RWPE2 (cell line): ENCODE measurements at regions not wholly inside any gene's neighbourhood (a gene's known extent, or its start where the extent isn't known, plus 50 kb on each side); places are given as distances from the start of the nearest gene placed in this dataset.
A peak's percentile ranks its signal among the peaks of the same experiment; 100 is the strongest.

Source experiments
- ATAC-seq: fragments of 200-7000 bp; cut with Tn5 transposase; 3 replicates; pipeline ENCODE4 v1.9.1; 2021; ENCODE audit warnings: low read depth
- DNase-seq: peaks from one replicate; pipeline ENCODE4 v3.0.0-alpha.2; 2020; ENCODE audit warnings: low spot score
- H3K27ac ChIP-seq: fragments of 450-650 bp; 2 replicates; pipeline ENCODE4 v1.5.1; 2017; ENCODE audit warnings: mild to moderate bottlenecking; ENCODE audit not compliant: poor library complexity, severe bottlenecking
- H3K27me3 ChIP-seq: fragments of 250-450 bp; sonication (Bioruptor Pico); 2 replicates; pipeline ENCODE4 v1.5.1; 2021; ENCODE audit warnings: mild to moderate bottlenecking, moderate library complexity; ENCODE audit not compliant: insufficient read depth, poor library complexity, severe bottlenecking
- H3K36me3 ChIP-seq: fragments of 250-450 bp; sonication (Bioruptor Pico); 2 replicates; pipeline ENCODE4 v1.5.1; 2020; ENCODE audit warnings: low read depth, mild to moderate bottlenecking, moderate library complexity
- H3K4me1 ChIP-seq: fragments of 250-450 bp; sonication (Bioruptor Pico); 2 replicates; pipeline ENCODE4 v1.5.1; 2021; ENCODE audit warnings: mild to moderate bottlenecking, moderate library complexity; ENCODE audit not compliant: insufficient read depth, poor library complexity, severe bottlenecking
- H3K4me3 ChIP-seq: fragments of 250-450 bp; sonication (Bioruptor Pico); 2 replicates; pipeline ENCODE4 v1.5.1; 2021; ENCODE audit warnings: mild to moderate bottlenecking, moderate library complexity; ENCODE audit not compliant: severe bottlenecking
- H3K9me3 ChIP-seq: fragments of 250-450 bp; sonication (Bioruptor Pico); 2 replicates; pipeline ENCODE4 v1.5.1; 2021; ENCODE audit warnings: mild to moderate bottlenecking, moderate library complexity; ENCODE audit not compliant: severe bottlenecking
- CTCF ChIP-seq: fragments of 450-650 bp; IDR thresholded peaks from one replicate; pipeline ENCODE4 v1.5.1; 2017; ENCODE audit warnings: mild to moderate bottlenecking, moderate library complexity; ENCODE audit not compliant: poor library complexity, severe bottlenecking

GRCh38 chrY:7920382-7920781, 1008.8 kb upstream of the AMELY start:
- H3K9me3 ChIP-seq: no peaks in the 10 kb centered on the region
- no peaks in the 10 kb centered on the region for H3K36me3 ChIP-seq
- no peak for TF ChIP-seq CTCF
- ATAC-seq (no peak), DNase-seq (no peak)
- H3K4me3 ChIP-seq: no peak overlapping the region
- no peaks in the 10 kb centered on the region for H3K4me1 ChIP-seq
- no peaks in the 10 kb centered on the region for H3K27me3 ChIP-seq
- H3K27ac ChIP-seq: no peak overlapping the region

DNA sequence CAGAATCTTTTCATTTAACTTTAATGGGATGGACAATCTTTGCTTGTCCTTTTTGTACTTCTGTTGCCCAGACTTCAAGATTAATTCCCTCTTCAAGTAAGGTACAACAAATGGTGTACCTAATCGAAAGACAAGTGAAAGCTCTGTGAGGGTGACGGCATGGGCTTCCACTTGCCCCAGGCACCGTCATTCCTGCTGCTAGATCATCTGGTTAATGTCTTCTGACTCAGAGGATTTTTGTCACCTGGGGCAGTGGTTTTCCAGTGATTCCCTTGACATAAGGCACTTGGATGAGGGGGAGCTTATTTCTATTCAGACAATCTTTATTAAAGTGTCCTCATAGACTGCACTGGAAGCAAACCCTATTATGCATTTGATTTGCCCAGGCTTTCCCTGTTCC, 977.0 kb upstream of the AMELY start:
- no peak for TF ChIP-seq CTCF
- no peaks in the 10 kb centered on the region for H3K9me3 ChIP-seq
- H3K27ac ChIP-seq: no peak overlapping the region
- ATAC-seq (no peak), DNase-seq (no peak)
- no peaks in the 10 kb centered on the region for H3K36me3 ChIP-seq
- no peak overlapping the region for H3K4me3 ChIP-seq
- no peaks in the 10 kb centered on the region for H3K4me1 ChIP-seq
- no peaks in the 10 kb centered on the region for H3K27me3 ChIP-seq

DNA sequence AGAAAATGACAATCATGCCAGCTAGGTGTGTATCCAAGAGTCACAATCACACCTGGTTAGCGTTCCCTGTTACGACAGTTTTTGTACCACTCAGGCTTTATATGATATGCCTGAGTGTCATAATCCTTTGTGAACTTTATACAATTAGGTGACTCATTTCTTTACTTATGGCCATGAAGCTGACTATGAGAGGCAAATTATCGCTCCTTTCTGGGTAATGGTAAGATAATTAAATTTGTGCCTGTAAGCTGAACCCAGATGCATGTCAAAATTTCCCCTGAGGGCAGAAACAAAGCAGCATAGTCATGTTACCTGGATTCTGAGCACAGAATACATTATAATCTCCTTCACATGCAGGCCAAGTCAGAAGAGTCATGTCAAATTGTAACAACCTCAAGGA, 970.1 kb upstream of the AMELY start:
- Histone ChIP-seq H3K36me3 (no peaks in the 10 kb centered on the region), H3K9me3 (no peaks in the 10 kb centered on the region), H3K27ac (no peak overlapping the region), H3K4me3 (no peak overlapping the region), H3K4me1 (peaks cover 4% of the 10 kb centered on the region), H3K27me3 (no peaks in the 10 kb centered on the region)
- DNase-seq (no peak), ATAC-seq (peak; percentile 70)
- TF ChIP-seq CTCF: no peak

DNA sequence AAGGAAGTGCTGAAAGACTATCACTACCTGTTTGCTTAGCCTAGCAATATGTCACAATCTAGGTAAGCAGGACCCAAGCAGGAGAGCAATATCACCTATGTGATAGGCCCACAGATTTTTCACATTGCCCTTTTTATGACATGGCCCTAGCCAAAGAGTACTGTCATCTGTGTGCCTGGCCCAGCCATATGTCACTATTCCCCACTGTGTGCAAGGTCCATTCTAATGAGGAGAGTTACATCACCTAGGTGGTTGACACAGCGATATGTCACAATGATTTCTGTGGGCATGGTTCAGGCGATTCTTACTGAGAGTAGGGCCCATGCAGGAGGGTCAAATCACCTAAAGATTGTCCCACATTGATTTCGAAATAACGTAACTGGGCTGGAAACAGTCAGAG, 967.7 kb upstream of the AMELY start:
- H3K4me3 ChIP-seq: no peak overlapping the region
- no peaks in the 10 kb centered on the region for H3K36me3 ChIP-seq
- H3K27me3 ChIP-seq: no peaks in the 10 kb centered on the region
- ATAC-seq (no peak), DNase-seq (no peak)
- no peak overlapping the region for H3K27ac ChIP-seq
- no peaks in the 10 kb centered on the region for H3K9me3 ChIP-seq
- no peak for TF ChIP-seq CTCF
- H3K4me1 ChIP-seq: peaks cover 4% of the 10 kb centered on the region

DNA sequence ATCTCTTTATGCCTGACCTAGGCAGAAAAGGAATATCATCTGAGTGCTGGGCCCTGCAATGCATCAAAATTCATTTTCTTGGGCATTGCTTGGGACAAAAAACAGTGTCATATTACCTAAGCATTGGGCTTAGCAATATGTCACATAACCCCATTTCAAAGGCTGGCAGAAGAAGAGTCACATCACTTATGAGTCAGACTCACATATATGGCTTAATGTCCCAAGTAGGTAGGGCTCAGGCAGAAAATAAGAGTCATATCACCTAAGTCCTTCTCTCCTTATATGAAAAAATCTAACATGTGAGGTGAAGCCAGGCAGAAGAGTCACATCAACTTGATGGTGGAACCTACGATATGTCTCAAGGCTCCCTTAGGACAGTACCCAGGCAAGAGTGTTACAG, 967.2 kb upstream of the AMELY start:
- no peaks in the 10 kb centered on the region for H3K27me3 ChIP-seq
- no peak for ATAC-seq
- no peaks in the 10 kb centered on the region for H3K9me3 ChIP-seq
- no peak overlapping the region for H3K27ac ChIP-seq
- H3K36me3 ChIP-seq: no peaks in the 10 kb centered on the region
- no peak for DNase-seq
- TF ChIP-seq CTCF: no peak
- peaks cover 4% of the 10 kb centered on the region for H3K4me1 ChIP-seq
- no peak overlapping the region for H3K4me3 ChIP-seq
